Activated CD4-positive, alpha-beta memory T cell treated with anti-CD3 and anti-CD28 coated beads for 36 hours (primary cell): ENCODE measurements at regions not wholly inside any gene's neighbourhood (a gene's known extent, or its start where the extent isn't known, plus 50 kb on each side); places are given as distances from the start of the nearest gene placed in this dataset.
"Not testable (repeated sequence)": the region's sequence is repeated elsewhere in the genome, so short reads cannot be mapped to it uniquely, and the experiment has no call there.

Experiments used
- CTCF ChIA-PET: fragments of 350-600 bp; sonication (Branson Sonifier 250); formaldehyde crosslinking; loops from one replicate; lab custom pipeline; 2021; ENCODE audit warnings: antibody characterized with exemption, inconsistent platforms; lab: Charles Lee
- POLR2A ChIA-PET: fragments of 350-600 bp; sonication (Branson Sonifier 250); formaldehyde crosslinking; loops from one replicate; lab custom pipeline; 2021; ENCODE audit warnings: antibody characterized with exemption; lab: Charles Lee
- DNase-seq: peaks from one replicate; pipeline ENCODE4 v3.0.0-alpha.2; 2020
- H3K27ac Mint-ChIP-seq: one replicate; pipeline ENCODE4 v1.8.0; 2021; ENCODE audit warnings: mixed read lengths
- H3K27me3 Mint-ChIP-seq: one replicate; pipeline ENCODE4 v1.8.0; 2021; ENCODE audit warnings: mixed read lengths
- H3K36me3 Mint-ChIP-seq: one replicate; pipeline ENCODE4 v1.8.0; 2021; ENCODE audit warnings: mixed read lengths
- H3K4me1 Mint-ChIP-seq: one replicate; pipeline ENCODE4 v1.8.0; 2021; ENCODE audit warnings: low read depth, mixed read lengths
- H3K4me3 Mint-ChIP-seq: one replicate; pipeline ENCODE4 v1.8.0; 2021; ENCODE audit warnings: mild to moderate bottlenecking, mixed read lengths
- H3K9me3 Mint-ChIP-seq: one replicate; pipeline ENCODE4 v1.8.0; 2021; ENCODE audit warnings: mixed read lengths
- intact Hi-C: fragments of 100-400 bp; cut with micrococcal nuclease; formaldehyde crosslinking; loops from one replicate; pipeline ENCODE4 v1.15.1; 2023

DNA sequence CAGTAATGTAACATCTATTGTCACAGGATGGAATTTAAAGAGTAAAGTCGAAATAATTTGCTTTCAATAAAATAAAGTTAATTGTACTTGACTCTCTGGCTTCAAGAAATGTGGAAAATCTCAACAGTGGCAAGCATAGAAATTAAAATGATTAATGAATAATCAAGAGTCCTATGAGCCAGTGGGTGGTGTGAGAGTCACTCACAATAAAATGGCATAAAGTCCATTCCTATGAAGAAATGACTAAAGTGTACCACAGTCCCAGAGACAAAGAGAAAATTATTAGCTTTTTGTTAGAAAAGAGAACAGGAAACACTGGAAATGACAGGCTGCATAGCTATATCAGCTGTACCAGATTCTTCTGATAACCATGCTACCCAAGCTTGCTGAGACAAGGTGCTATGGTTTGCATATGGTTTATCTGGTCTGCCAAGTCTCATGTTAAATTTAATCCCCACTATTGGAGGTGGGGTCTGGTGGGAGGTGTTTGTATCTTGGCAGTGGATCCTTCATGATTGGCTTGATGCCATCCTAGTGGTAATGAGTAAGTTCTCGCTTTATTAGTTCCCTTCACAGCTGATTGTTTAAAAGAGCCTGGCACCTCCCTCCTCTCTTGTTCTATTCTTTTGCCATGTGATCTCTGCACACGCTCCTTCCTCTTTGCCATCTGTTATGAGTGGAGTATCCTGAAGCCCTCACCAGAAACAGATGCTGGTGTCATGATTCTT lies 647.7 kb upstream of the ITGA1 start:
- CTCF ChIA-PET: interaction anchor here (1.0 kb wide), 1 partner anchor 10 kb away, joined by 4 read pairs; no protein-coding TSS in a partner anchor

DNA sequence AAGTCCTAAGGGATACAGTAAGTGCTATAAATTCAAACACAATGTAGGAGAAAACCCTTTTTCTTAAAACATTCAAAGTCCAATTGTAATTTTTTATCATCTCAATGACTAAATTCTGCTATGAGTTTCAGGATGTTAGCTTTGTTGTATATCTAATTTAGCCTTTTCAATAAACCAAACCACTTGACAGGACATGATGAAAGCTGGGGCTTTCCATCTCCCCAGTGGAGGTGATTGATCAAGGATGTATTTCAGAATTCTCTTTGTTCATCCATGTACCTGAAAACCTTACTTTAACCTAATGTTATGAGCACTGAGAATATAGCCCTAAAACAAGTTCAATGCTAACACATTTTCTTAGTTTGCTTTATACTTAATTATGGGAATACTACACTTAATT lies 639.0 kb upstream of the ITGA1 start:
- POLR2A ChIA-PET: no interaction called here
- intact Hi-C loops: no loop called here

More for the DNA sequence above, 647.7 kb upstream of the ITGA1 start:
- peaks cover 5% of the 10 kb centered on the region for H3K9me3 Mint-ChIP-seq
- POLR2A ChIA-PET: no interaction called here
- no peak overlapping the region for H3K27ac Mint-ChIP-seq
- H3K27me3 Mint-ChIP-seq: no peaks in the 10 kb centered on the region
- intact Hi-C loops: no loop called here
- no peaks in the 10 kb centered on the region for H3K36me3 Mint-ChIP-seq
- DNase-seq: no peak
- H3K4me1 Mint-ChIP-seq: no peaks in the 10 kb centered on the region
- no peak overlapping the region for H3K4me3 Mint-ChIP-seq

DNA sequence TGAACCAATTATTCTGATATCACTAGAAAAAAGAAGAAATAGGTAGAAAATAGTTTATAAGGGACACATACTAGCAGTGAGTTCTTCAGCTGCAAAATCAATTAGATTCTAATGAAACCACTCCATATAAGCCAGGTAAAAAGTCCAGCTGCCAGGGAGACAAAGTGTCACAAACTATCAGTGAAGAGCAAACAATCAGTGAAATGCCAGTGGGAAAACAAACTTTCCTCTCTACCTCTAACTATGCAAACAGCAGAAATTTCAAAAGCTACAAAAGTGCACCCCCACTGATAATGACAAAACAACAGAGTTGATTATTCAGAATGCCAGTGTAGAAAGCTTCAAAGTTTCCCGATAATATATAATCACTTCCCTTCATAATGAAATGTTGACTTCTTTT lies 637.2 kb upstream of the ITGA1 start:
- no peak for DNase-seq
- H3K27me3 Mint-ChIP-seq: no peaks in the 10 kb centered on the region
- no peak overlapping the region for H3K27ac Mint-ChIP-seq
- no peaks in the 10 kb centered on the region for H3K9me3 Mint-ChIP-seq
- CTCF ChIA-PET: interaction anchor here (1.1 kb wide), 1 partner anchor 10 kb away, joined by 4 read pairs; no protein-coding TSS in a partner anchor
- H3K4me3 Mint-ChIP-seq: no peak overlapping the region
- H3K36me3 Mint-ChIP-seq: no peaks in the 10 kb centered on the region
- intact Hi-C loops: no loop called here
- H3K4me1 Mint-ChIP-seq: no peaks in the 10 kb centered on the region
- POLR2A ChIA-PET: no interaction called here

More for the DNA sequence above, 639.0 kb upstream of the ITGA1 start:
- Mint-ChIP-seq H3K27me3 (no peaks in the 10 kb centered on the region), H3K27ac (no peak overlapping the region), H3K4me1 (no peaks in the 10 kb centered on the region), H3K9me3 (peaks cover 2% of the 10 kb centered on the region), H3K36me3 (no peaks in the 10 kb centered on the region), H3K4me3 (no peak overlapping the region)
- CTCF ChIA-PET: no interaction called here
- DNase-seq: no peak

DNA sequence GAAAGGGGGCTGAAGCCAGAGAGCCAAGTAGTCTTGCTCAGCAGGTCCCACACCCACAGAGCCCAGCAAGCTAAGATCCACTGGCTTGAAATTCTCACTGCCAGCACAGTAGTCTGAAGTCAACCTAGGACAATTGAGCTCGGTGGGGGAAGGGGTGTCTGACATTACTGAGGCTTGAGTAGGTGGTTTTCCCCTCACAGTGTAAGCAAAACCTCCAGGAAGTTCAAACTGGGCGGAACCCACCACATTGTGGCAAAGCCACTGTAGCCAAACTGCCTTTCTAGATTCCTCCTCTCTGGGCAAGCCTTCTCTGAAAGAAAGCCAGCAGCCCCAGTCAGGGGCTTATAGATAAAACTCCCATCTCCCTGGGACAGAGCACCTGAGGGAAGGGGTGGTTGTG lies 630.9 kb upstream of the ITGA1 start:
- POLR2A ChIA-PET, DNase-seq, H3K4me1 Mint-ChIP-seq, H3K27me3 Mint-ChIP-seq, intact Hi-C loops, H3K9me3 Mint-ChIP-seq, H3K36me3 Mint-ChIP-seq, H3K27ac Mint-ChIP-seq, H3K4me3 Mint-ChIP-seq, CTCF ChIA-PET: not testable (repeated sequence)

DNA sequence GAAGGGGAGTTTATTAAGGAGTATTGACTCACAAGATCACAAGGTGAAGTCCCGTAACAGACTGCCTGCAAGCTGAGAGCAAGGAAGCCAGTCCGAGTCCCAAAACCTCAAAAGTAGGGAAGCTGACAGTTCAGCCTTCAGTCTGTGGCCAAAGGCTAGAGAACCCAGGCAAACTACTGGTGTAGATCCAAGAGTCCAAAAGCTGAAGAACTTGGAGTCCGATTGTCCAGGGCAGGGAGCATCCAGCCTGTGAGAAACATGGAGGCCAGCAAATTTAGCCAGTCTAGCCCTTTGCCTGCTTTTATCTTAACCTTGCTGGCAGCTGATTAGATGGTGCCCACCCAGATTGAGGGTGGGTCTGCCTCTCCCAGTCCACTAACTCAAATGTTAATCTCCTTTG lies 621.9 kb upstream of the ITGA1 start:
- H3K4me3 Mint-ChIP-seq, H3K27ac Mint-ChIP-seq, H3K36me3 Mint-ChIP-seq, H3K4me1 Mint-ChIP-seq, H3K27me3 Mint-ChIP-seq, DNase-seq, H3K9me3 Mint-ChIP-seq, POLR2A ChIA-PET, intact Hi-C loops, CTCF ChIA-PET: not testable (repeated sequence)

DNA sequence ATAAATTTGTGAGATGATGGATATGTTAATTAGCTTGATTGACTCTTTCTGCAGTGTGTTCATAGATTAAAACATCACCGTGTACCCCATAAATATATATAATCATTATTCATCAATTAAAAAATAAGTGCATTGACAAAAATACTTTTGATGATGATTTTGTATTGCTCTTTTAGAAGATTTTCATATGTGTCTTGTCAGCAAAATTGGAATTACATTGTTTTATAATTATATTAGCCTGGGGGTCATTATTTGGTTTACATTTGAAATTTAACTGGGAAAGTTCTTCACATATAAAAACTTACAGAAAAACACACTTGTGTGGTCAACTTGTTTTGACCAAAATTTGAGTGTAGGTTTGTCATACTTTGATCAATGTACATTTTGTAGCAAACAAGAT lies 614.6 kb upstream of the ITGA1 start:
- Mint-ChIP-seq H3K9me3 (peaks cover 3% of the 10 kb centered on the region), H3K27me3 (no peaks in the 10 kb centered on the region), H3K4me3 (no peak overlapping the region), H3K36me3 (no peaks in the 10 kb centered on the region), H3K4me1 (no peaks in the 10 kb centered on the region), H3K27ac (no peak overlapping the region)
- intact Hi-C loops: no loop called here
- DNase-seq: no peak
- POLR2A ChIA-PET: no interaction called here
- CTCF ChIA-PET: no interaction called here

DNA sequence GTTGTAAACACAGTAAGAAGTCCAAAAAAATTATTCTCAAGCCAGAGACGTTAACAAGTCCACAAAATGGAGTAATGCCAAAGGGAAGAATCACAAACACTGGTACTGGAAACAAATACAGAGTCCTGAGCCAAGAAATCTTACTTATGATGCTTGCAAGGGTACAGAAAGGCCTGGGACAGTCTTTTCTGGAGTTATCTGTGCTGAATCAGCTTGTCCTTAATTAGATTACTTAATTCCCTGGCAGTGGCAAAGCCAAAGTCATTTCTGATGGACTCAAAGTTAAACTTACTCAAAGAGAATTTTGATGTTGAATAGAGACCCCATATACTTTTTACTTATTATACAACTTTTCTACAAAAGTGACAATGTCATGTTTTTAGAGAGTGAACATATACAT lies 610.5 kb upstream of the ITGA1 start:
- no peak overlapping the region for H3K27ac Mint-ChIP-seq
- intact Hi-C loops: no loop called here
- H3K27me3 Mint-ChIP-seq: no peaks in the 10 kb centered on the region
- ChIA-PET CTCF (no interaction called here), POLR2A (no interaction called here)
- no peaks in the 10 kb centered on the region for H3K9me3 Mint-ChIP-seq
- DNase-seq: no peak
- H3K4me3 Mint-ChIP-seq: no peak overlapping the region
- H3K4me1 Mint-ChIP-seq: no peaks in the 10 kb centered on the region
- no peaks in the 10 kb centered on the region for H3K36me3 Mint-ChIP-seq

DNA sequence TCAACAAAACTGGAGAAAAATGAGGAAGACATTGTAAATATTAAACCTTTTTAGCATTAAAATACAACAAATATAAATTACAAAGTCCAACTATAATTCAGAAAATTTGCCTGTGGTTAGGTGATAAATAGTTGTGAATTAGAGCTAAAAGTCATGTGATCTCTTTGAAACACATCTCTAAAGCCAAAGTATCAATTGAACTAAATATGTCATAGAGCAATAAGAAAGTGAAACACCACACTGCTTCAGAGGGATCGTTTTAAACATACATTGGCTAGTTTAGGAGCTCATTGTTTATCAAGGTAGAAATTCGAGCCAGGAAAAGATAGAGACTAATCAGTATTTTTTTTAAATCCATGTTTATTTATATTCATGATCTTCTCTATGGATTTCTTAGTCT lies 606.3 kb upstream of the ITGA1 start:
- Mint-ChIP-seq H3K27ac (no peak overlapping the region), H3K27me3 (no peaks in the 10 kb centered on the region), H3K9me3 (peaks cover 11% of the 10 kb centered on the region), H3K4me3 (no peak overlapping the region), H3K4me1 (no peaks in the 10 kb centered on the region), H3K36me3 (no peaks in the 10 kb centered on the region)
- ChIA-PET POLR2A (no interaction called here), CTCF (no interaction called here)
- intact Hi-C loops: no loop called here
- DNase-seq: no peak

DNA sequence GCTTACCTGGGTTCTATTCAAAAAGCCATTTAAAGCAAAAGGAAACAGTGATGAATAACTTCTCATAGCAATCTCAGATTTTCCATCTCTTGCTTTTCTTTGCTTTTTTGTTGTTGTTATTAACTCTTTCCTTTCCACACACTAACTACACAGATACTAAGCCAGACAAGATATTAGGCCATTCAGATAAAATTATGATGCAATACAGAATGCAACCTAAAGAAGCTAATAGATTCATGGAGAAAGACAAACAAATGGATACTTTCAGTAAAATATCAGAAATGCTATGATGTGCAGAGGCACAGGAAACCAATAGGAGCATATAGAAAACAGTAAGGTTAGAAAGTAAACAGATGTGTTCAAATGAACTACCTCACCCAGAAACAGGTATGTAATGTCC lies 597.0 kb upstream of the ITGA1 start:
- ChIA-PET CTCF (no interaction called here), POLR2A (no interaction called here)
- intact Hi-C loops: no loop called here

DNA sequence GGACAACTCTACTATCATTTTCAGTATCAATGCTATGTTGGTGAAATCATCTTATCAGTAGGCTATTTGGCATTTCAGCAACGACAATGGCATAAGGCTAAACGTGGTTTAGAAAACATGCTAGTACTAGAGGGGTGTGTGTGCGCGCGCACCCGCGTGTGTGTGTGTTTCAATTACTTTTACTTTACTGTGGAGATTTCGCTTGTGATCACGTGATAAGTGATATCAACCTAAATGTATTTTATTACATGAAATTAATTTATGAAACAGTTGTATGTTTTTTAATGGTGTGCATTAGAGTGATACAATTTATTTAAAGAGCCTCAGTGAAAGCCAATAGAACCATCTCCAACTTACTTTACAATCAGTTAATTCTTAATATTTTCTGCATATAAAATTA lies 587.9 kb upstream of the ITGA1 start:
- ChIA-PET POLR2A (no interaction called here), CTCF (no interaction called here)
- Mint-ChIP-seq H3K36me3 (no peaks in the 10 kb centered on the region), H3K27ac (no peak overlapping the region), H3K4me1 (no peaks in the 10 kb centered on the region), H3K9me3 (no peaks in the 10 kb centered on the region), H3K4me3 (no peak overlapping the region), H3K27me3 (no peaks in the 10 kb centered on the region)
- no peak for DNase-seq
- intact Hi-C loops: no loop called here

More for the DNA sequence above, 597.0 kb upstream of the ITGA1 start:
- H3K4me3 Mint-ChIP-seq: no peak overlapping the region
- H3K27ac Mint-ChIP-seq: no peak overlapping the region
- peaks cover 4% of the 10 kb centered on the region for H3K9me3 Mint-ChIP-seq
- no peaks in the 10 kb centered on the region for H3K27me3 Mint-ChIP-seq
- H3K36me3 Mint-ChIP-seq: no peaks in the 10 kb centered on the region
- DNase-seq: no peak
- no peaks in the 10 kb centered on the region for H3K4me1 Mint-ChIP-seq

DNA sequence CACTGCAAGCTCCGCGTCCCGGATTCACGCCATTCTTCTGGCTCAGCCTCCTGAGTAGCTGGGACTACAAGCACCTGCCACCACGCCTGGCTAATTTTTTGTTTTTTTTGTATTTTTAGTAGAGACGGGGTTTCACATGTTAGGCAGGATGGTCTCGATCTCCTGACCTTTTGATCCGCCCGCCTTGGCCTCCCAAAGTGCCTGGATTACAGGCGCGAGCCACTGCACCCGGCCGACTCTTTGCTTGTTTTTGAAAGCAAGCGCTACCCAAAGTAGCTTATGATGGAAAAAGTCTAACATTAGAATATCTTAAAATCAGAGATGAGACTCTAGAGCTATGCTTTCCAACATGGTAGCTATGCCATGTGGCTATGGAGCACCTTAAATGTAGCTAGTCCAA lies 585.5 kb upstream of the ITGA1 start:
- no peaks in the 10 kb centered on the region for H3K36me3 Mint-ChIP-seq
- no peak overlapping the region for H3K27ac Mint-ChIP-seq
- no peaks in the 10 kb centered on the region for H3K27me3 Mint-ChIP-seq
- no peak for DNase-seq
- H3K9me3 Mint-ChIP-seq: no peaks in the 10 kb centered on the region
- intact Hi-C loops: no loop called here
- no peaks in the 10 kb centered on the region for H3K4me1 Mint-ChIP-seq
- POLR2A ChIA-PET: no interaction called here
- CTCF ChIA-PET: no interaction called here
- no peak overlapping the region for H3K4me3 Mint-ChIP-seq

DNA sequence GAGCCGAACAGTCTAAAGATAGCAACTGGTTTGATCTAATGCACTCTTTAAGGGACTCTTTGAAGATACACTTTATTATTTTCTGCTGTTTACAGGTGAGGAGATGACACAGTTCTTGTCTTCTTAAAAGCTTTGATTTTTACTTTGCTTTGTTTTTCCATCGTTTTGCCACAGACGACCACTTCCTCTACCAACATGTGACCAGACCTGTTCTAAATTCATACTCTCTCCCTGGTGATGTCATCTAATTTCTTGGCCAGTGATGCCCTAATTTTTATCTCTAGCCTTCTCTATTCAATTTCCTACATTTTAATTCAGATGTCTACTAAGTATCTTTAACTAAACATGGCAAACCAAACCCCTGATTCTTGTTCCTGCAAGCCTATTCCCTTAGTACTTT lies 583.4 kb upstream of the ITGA1 start:
- no peak for DNase-seq
- Mint-ChIP-seq H3K27me3 (no peaks in the 10 kb centered on the region), H3K9me3 (no peaks in the 10 kb centered on the region), H3K27ac (no peak overlapping the region), H3K36me3 (no peaks in the 10 kb centered on the region), H3K4me3 (no peak overlapping the region), H3K4me1 (no peaks in the 10 kb centered on the region)
- intact Hi-C loops: no loop called here
- ChIA-PET POLR2A (no interaction called here), CTCF (no interaction called here)
